H1 (cell line): ENCODE measurements at regions not wholly inside any gene's neighbourhood (a gene's known extent, or its start where the extent isn't known, plus 50 kb on each side); places are given as distances from the start of the nearest gene placed in this dataset.

Experiments used
- CTCF ChIA-PET: fragments of 300-600 bp; sonication (Branson Sonifier 250); formaldehyde crosslinking; loops from one replicate; lab custom pipeline; 2021; ENCODE audit not compliant: partially characterized antibody; lab: Charles Lee
- POLR2A ChIA-PET: fragments of 300-600 bp; sonication (Branson Sonifier 250); formaldehyde crosslinking; loops from one replicate; lab custom pipeline; 2021; ENCODE audit warnings: inconsistent platforms; ENCODE audit not compliant: partially characterized antibody; lab: Charles Lee
- DNase-seq, 2 experiments: peaks; one replicate each; pipeline versions ENCODE4 v3.0.0 to v3.0.0-alpha.2; 2010 to 2022; ENCODE audit warnings: low spot score in 2 of 2, low read depth in 1 of 2, mixed read lengths in 1 of 2
- FAIRE-seq: peaks from 2 replicates; lab custom pipeline; 2011; peaks lifted over from hg19 to GRCh38; lab: Jason Lieb, UNC
- H2AFZ ChIP-seq: 2 replicates; pipeline ENCODE4 v1.8.1; 2012; ENCODE audit warnings: low read length, inconsistent platforms
- H2AK5ac ChIP-seq: 2 replicates; pipeline ENCODE4 v1.6.1; 2013; ENCODE audit warnings: low read depth, low read length
- H2BK120ac ChIP-seq: replicated peaks from 2 replicates; pipeline ENCODE3; 2013; ENCODE audit warnings: low read depth, low read length, inconsistent platforms
- H2BK12ac ChIP-seq: 2 replicates; pipeline ENCODE4 v1.6.1; 2013; ENCODE audit warnings: low read depth, low read length
- H2BK15ac ChIP-seq: 2 replicates; pipeline ENCODE4 v1.6.1; 2013; ENCODE audit warnings: low read length
- H2BK20ac ChIP-seq: 2 replicates; pipeline ENCODE4 v1.6.1; 2013; ENCODE audit warnings: low read length
- H2BK5ac ChIP-seq: 2 replicates; pipeline ENCODE4 v1.6.1; 2013; ENCODE audit warnings: low read depth, low read length
- H3K14ac ChIP-seq: 2 replicates; pipeline ENCODE4 v1.6.1; 2013; ENCODE audit warnings: inconsistent platforms; ENCODE audit not compliant: insufficient read length
- H3K18ac ChIP-seq: 2 replicates; pipeline ENCODE4 v1.6.1; 2013; ENCODE audit warnings: low read length; ENCODE audit errors: extremely low read depth
- H3K23ac ChIP-seq: 2 replicates; pipeline ENCODE4 v1.6.1; 2013; ENCODE audit warnings: inconsistent platforms; ENCODE audit not compliant: insufficient read length
- H3K23me2 ChIP-seq: 2 replicates; pipeline ENCODE4 v1.6.1; 2013; ENCODE audit warnings: low read depth, low read length
- H3K27ac ChIP-seq: 2 replicates; pipeline ENCODE4 v1.6.1; 2011; ENCODE audit warnings: low read depth, low read length, inconsistent platforms
- H3K27me3 ChIP-seq, 4 experiments: replicated peaks in 1 of 4; 1 replicate in 1 of 4; 2 replicates in 3 of 4; pipeline versions ENCODE4 v1.6.1 to v1.8.1; 2011 to 2013; ENCODE audit warnings: low read length in 3 of 4, mild to moderate bottlenecking in 3 of 4, inconsistent platforms in 2 of 4, mixed read lengths in 2 of 4, moderate library complexity in 1 of 4; ENCODE audit not compliant: control insufficient read depth in 3 of 4, insufficient read depth in 3 of 4; ENCODE audit errors: extremely low read depth in 1 of 4
- H3K36me3 ChIP-seq, 4 experiments: 2 replicates each; pipeline versions ENCODE4 v1.6.1 to v1.8.1; 2011 to 2013; ENCODE audit warnings: mild to moderate bottlenecking in 4 of 4, low read length in 3 of 4, moderate library complexity in 2 of 4, control low read depth in 1 of 4, inconsistent platforms in 1 of 4; ENCODE audit not compliant: insufficient read depth in 4 of 4, control insufficient read depth in 2 of 4
- H3K4ac ChIP-seq: replicated peaks from 2 replicates; pipeline ENCODE3; 2013; ENCODE audit warnings: low read length, low read depth, mixed read lengths, inconsistent platforms; ENCODE audit not compliant: insufficient read length
- H3K4me1 ChIP-seq, 4 experiments: replicated peaks in 1 of 4; 1 replicate in 1 of 4; 2 replicates in 3 of 4; pipeline versions ENCODE4 v1.6.1 to v1.8.1; 2011 to 2013; ENCODE audit warnings: low read length in 3 of 4, inconsistent platforms in 2 of 4, mixed read lengths in 1 of 4; ENCODE audit not compliant: insufficient read depth in 4 of 4, control insufficient read depth in 3 of 4
- H3K4me2 ChIP-seq, 2 experiments: 2 replicates each; pipeline versions ENCODE4 v1.6.1 to v1.8.1; 2011 to 2013; ENCODE audit warnings: low read depth in 2 of 2, low read length in 2 of 2, control low read depth in 1 of 2, inconsistent platforms in 1 of 2, mild to moderate bottlenecking in 1 of 2; ENCODE audit not compliant: insufficient read depth in 1 of 2
- H3K4me3 ChIP-seq, 4 experiments: fragments of 200-600, 300-600 bp in 1 of 4; sonication (generic), shearing (Covaris generic), sonication (Bioruptor Twin) in 1 of 4; 2 replicates each; pipeline versions ENCODE4 v1.5.1 to v1.8.1; 2011 to 2016; ENCODE audit warnings: low read length in 4 of 4, low read depth in 3 of 4, control low read depth in 2 of 4, inconsistent platforms in 2 of 4, mild to moderate bottlenecking in 2 of 4, mixed read lengths in 1 of 4, moderate library complexity in 1 of 4; ENCODE audit not compliant: insufficient read depth in 2 of 4; ENCODE audit errors: extremely low read depth in 1 of 4
- H3K56ac ChIP-seq: replicated peaks from 2 replicates; pipeline ENCODE3; 2013; ENCODE audit warnings: low read depth, mild to moderate bottlenecking, mixed read lengths, low read length, inconsistent platforms; ENCODE audit not compliant: insufficient read length
- H3K79me1 ChIP-seq: 2 replicates; pipeline ENCODE4 v1.6.1; 2013; ENCODE audit warnings: low read depth, low read length, control low read depth
- H3K79me2 ChIP-seq, 2 experiments: 2 replicates each; pipeline versions ENCODE4 v1.6.1 to v1.8.1; 2012 to 2013; ENCODE audit warnings: low read length in 2 of 2, mild to moderate bottlenecking in 2 of 2, inconsistent platforms in 1 of 2; ENCODE audit not compliant: insufficient read depth in 2 of 2, control insufficient read depth in 1 of 2
- H3K9ac ChIP-seq, 4 experiments: replicated peaks in 1 of 4; 1 replicate in 1 of 4; 2 replicates in 3 of 4; pipeline versions ENCODE4 v1.6.1 to v1.8.1; 2011 to 2013; ENCODE audit warnings: low read depth in 3 of 4, low read length in 3 of 4, control low read depth in 2 of 4, mild to moderate bottlenecking in 2 of 4, moderate library complexity in 2 of 4, inconsistent platforms in 1 of 4; ENCODE audit errors: extremely low read depth in 1 of 4
- H3K9me3 ChIP-seq, 2 experiments: 2 replicates each; pipeline versions ENCODE4 v1.6.1 to v1.8.1; 2012 to 2013; ENCODE audit warnings: mild to moderate bottlenecking in 2 of 2, moderate library complexity in 2 of 2, control low read depth in 1 of 2, inconsistent platforms in 1 of 2, low read depth in 1 of 2, low read length in 1 of 2, mixed read lengths in 1 of 2; ENCODE audit not compliant: insufficient read depth in 2 of 2
- H4K20me1 ChIP-seq, 2 experiments: replicated peaks in 1 of 2; 2 replicates each; pipeline versions ENCODE3 to v1.8.1; 2011 to 2013; ENCODE audit warnings: inconsistent platforms in 2 of 2, low read length in 2 of 2, mild to moderate bottlenecking in 1 of 2; ENCODE audit not compliant: insufficient read depth in 2 of 2, control insufficient read depth in 1 of 2
- H4K5ac ChIP-seq: 2 replicates; pipeline ENCODE4 v1.6.1; 2013; ENCODE audit warnings: low read length, low read depth, mixed read lengths, inconsistent platforms; ENCODE audit not compliant: insufficient read length
- H4K8ac ChIP-seq: 2 replicates; pipeline ENCODE4 v1.8.0; 2013; ENCODE audit warnings: mild to moderate bottlenecking, moderate library complexity, low read length, inconsistent platforms; ENCODE audit not compliant: insufficient read depth; ENCODE audit errors: extremely low read depth
- H4K91ac ChIP-seq: replicated peaks from 2 replicates; pipeline ENCODE3; 2013; ENCODE audit warnings: low read length, mixed read lengths, inconsistent platforms; ENCODE audit not compliant: insufficient read length
- EP300 ChIP-seq, 2 experiments: IDR thresholded peaks; 1 replicate in 1 of 2; 2 replicates in 1 of 2; pipeline ENCODE4 v1.6.1; 2011 to 2012; ENCODE audit warnings: low read depth in 2 of 2, low read length in 2 of 2, mild to moderate bottlenecking in 2 of 2, borderline replicate concordance in 1 of 2, inconsistent platforms in 1 of 2, moderate library complexity in 1 of 2
- SIX5 ChIP-seq: IDR thresholded peaks from 2 replicates; pipeline ENCODE4 v1.6.1; 2011; ENCODE audit warnings: mild to moderate bottlenecking, low read depth, low read length
- WGBS, 2 experiments: shearing (Covaris generic) in 1 of 2; methylation state at CpG; one replicate each; pipeline versions ENCODE4 v1.1.6 to v1.1.7; 2013 to 2015; ENCODE audit warnings: low lambda C conversion rate in 2 of 2, mixed read lengths in 2 of 2, inconsistent platforms in 1 of 2, low coverage in 1 of 2, missing lambda C conversion rate in 1 of 2; ENCODE audit not compliant: insufficient replicate concordance in 2 of 2, insufficient coverage in 1 of 2, insufficient read length in 1 of 2; ENCODE audit errors: extremely low coverage in 1 of 2, missing lambda C conversion rate in 1 of 2; 5-methylcytosine and 5-hydroxymethylcytosine counted together

DNA sequence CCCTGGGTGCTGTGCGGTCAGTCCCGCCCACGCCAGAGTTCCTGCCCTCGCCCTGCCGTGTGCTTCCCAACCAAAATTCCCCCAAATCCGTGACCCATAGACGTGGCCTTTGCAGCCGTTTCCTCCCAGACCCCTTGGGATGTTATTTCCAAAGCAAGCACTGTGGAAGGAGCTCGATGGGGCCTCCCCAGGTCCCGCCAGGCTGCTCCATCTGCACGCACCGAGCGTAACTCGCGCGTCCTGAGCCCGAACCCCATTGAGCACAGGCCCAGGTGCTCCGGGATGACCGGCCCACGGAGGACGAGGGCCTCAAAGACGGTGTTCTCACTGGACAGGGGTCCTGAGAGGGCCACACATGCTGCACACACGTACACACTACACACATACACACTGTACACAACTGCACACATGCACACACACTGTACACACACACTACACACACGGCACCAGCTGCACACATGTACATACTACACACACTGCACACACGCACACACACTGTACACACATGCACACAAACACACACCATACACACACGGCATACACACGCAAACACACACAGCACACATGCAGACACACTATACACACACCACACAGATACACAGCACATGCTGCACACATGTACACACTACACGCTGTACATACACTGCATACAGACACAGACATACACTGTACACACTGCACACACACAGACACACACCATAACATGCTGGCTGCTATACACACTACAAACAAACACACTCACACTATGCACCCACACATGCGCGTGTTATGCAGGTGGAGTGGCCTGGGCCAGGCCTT lies 431.2 kb upstream of the SALL3 start:
- H2BK120ac ChIP-seq: no peak overlapping the region
- H3K9me3 ChIP-seq: peaks cover 5 to 7% of the 10 kb centered on the region in 2 experiments; a peak in 2 of 4 replicates
- H2BK5ac ChIP-seq: peak overlapping the region; percentile 76
- H2AK5ac ChIP-seq: peak overlapping the region; percentile 90; the same call in 1 of the 2 replicates
- H4K8ac ChIP-seq: 0 out of 2 replicates have a peak overlapping the region, but pooled peaks have one; percentile 57
- peak overlapping the region; percentile 8 for H3K14ac ChIP-seq
- POLR2A ChIA-PET: no interaction called here
- no peak overlapping the region; a peak in 1 of 8 replicates for H3K4me3 ChIP-seq
- no peaks in the 10 kb centered on the region; a peak in 1 of 7 replicates for H3K27me3 ChIP-seq
- no peak overlapping the region for H3K27ac ChIP-seq
- no peak overlapping the region for H3K23ac ChIP-seq
- H3K4ac ChIP-seq: peak overlapping the region; percentile 94
- no peak overlapping the region for H3K56ac ChIP-seq
- peaks cover 6% of the 10 kb centered on the region; the same call in 1 of the 2 replicates for H3K23me2 ChIP-seq
- no peak overlapping the region; a peak in 1 of 7 replicates for H3K9ac ChIP-seq
- no peaks in the 10 kb centered on the region for H3K79me1 ChIP-seq
- no peaks in the 10 kb centered on the region for H3K36me3 ChIP-seq
- no peak for FAIRE-seq
- H3K18ac ChIP-seq: no peak overlapping the region
- no peak for TF ChIP-seq EP300 (IDR thresholded peaks at IDR 0.05; ENCODE audit: borderline replicate concordance in 1 of 2, low read depth in 2 of 2, low read length in 2 of 2)
- no peak for TF ChIP-seq SIX5
- TF ChIP-seq, all 59 proteins: peak for 0
- 96% methylated on average over 30 of the region's 30 CpGs; no CpG with 5 or more reads in 1 of the 2 experiments for WGBS, 2 experiments
- Histone ChIP-seq H4K91ac (peak overlapping the region; percentile 80), H4K20me1 (peaks cover 0 to 11% of the 10 kb centered on the region in 2 experiments), H2BK15ac (peak overlapping the region; percentile 93; the same call in 1 of the 2 replicates), H3K4me2 (no peak overlapping the region), H3K4me1 (no peaks in the 10 kb centered on the region), H2BK12ac (no peak overlapping the region), H4K5ac (no peak overlapping the region), H2BK20ac (0 out of 2 replicates have a peak overlapping the region, but pooled peaks have one; percentile 69), H3K79me2 (0 out of 4 replicates have a peak, but pooled peaks cover 0 to 2% of the 10 kb centered on the region in 2 experiments), H2AFZ (no peak overlapping the region)
- DNase-seq: no peak
- CTCF ChIA-PET: interaction anchor here (0.9 kb wide), 1 partner anchor 336 kb away, joined by 3 read pairs; no protein-coding TSS in a partner anchor
